ENCODE measurements at regions not wholly inside any gene's neighbourhood (a gene's known extent, or its start where the extent isn't known, plus 50 kb on each side); places are given as distances from the start of the nearest gene placed in this dataset.
A peak's percentile ranks its signal among the peaks of the same experiment; 100 is the strongest.
"Not testable (repeated sequence)": the region's sequence is repeated elsewhere in the genome, so short reads cannot be mapped to it uniquely, and the experiment has no call there.

DNA sequence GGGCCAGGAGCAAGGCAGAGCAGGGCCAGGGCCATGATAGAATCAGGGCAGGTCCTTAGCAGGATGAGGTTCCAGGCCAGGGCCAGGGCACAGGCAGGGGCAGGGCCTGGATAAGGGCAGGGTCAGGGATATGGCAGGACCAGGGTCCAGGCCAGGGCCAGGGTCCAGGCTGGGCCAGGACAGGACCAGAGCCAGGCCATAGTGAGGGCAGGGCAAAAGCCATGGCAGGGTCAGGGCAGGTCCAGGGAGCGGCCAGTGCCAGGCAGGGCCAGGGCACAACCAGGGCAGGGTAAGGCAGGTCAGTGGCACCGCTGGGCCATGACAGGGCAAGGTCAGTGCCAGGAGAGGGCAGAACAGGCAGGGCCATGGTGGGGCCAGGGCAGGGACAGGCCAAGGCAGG lies 152.2 kb downstream of the LIPI start:
- DNase-seq (ENCODE audit: low spot score): no peak

DNA sequence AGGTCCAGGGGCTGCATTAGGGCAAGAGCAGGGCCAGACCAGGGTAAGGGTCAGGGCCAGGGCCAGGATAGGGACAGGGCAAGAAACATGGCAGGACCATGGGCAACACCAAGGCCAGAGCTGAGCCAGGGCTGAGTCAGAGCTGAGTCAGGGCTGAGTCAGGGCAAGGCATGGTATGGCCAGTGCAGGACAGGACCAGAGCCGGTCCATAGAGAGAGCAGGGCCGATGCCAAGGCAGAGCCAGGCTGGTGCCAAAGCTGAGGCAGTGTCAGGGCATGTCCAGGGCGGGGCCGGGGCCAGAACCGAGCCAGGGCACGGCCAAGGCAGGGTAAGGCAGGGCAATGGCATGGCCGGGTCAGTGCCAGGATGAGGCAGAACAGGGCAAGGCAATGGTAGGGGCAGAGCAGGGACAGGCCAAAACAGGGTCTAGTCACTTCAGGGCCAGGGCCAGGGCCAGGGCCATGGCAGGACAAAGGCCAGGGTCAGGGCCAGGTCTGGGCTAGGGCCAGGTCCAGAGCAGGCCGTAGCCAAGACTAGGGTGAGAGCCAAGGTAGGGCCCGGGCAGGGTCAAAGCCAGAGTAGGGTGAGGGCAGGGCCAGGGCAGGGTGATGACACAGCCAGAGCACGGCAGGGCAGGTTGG lies 152.8 kb downstream of the LIPI start:
- DNase-seq (ENCODE audit: low spot score): not testable (repeated sequence)

GRCh38 chr21:14057313-14057712 lies 153.4 kb downstream of the LIPI start:
- no peak for DNase-seq (ENCODE audit: low spot score)

- DNase-seq (ENCODE audit: low spot score): no peak
These were observed 154.0 kb downstream of the LIPI start for GRCh38 chr21:14056771-14057191.

DNA sequence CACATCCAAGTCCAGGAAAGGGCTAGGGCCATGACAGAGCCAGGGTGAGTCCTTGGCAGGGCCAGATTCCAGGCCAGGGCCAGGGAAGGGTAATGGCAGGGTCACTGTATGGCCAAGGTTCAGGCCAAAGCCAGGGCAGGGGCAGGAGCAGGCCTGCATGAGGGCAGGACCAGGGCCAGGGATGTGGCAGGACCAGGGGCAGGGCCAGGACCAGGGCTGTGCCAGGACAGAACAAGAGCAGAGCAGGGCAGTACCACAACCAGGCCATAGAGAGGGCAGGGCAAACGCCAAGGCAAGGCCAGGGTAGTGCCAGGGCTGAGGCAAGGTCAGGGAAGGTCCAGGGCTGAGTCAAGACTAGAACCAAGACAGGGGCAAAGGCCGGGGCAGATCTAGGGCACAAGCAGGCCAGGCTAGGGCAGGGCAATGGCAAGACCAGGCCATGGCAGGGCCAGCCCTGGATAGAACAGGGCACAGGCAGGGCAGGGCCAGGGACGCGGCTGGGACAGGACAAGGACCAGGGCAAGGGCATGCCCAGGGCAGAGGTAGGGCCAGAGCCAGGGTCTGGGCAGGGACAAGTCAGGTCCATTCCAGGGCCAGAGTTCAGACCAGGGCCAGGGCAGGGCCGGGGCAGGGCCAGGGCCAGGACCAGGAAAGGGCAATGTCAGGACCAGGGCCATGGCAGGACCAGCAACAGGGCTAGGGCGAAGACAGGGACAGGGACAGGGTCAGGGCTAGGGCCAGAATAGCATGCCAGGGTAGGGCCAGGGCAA lies 154.8 kb downstream of the LIPI start:
- DNase-seq (ENCODE audit: low spot score): not testable (repeated sequence)

GRCh38 chr21:14054682-14055081 lies 156.1 kb downstream of the LIPI start:
- DNase-seq (ENCODE audit: low spot score): no peak

GRCh38 chr21:14050121-14050520 lies 160.6 kb downstream of the LIPI start:
- DNase-seq (ENCODE audit: low spot score): no peak

DNA sequence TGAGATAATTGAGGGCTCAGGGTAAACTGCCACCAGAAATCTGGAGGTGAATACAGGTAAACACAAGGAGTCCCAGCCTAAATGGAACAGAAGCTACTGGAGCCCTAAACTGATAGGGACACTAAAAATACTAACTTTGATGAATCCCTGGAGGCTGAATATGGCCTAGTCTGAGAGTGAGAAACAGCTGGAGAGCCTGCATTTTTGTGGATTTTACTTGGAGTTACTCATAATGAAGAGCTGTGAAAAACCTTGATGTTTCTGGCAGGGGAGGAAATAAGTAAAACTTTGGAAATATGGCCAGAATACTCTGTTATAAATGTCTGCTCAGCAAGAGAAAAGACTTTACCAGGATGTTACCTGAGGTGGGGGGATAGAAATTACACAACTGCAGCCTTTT lies 164.4 kb downstream of the LIPI start:
- no peak for DNase-seq (ENCODE audit: low spot score)

DNA sequence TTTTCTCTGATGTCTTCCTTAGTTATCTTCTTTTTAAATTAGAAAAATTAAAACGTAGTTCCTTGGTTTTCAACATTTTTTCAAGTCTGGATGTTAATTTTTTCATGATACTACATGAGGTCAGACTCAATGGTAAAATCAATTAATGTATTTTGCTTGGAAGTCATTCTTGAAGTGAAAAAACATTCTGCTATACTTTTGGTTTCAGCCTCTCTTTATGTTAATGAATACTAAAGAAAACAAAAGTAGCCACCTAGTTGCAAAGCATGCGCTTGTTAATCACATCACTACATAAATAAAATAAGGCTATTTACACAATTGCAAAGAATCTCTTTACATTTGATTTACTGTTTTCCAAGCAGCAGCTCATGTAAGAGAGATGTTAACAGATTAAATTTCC lies 170.4 kb downstream of the LIPI start:
- DNase-seq (ENCODE audit: low spot score): no peak

- DNase-seq (ENCODE audit: low spot score): not testable (repeated sequence)
These were observed 182.1 kb downstream of the LIPI start for GRCh38 chr21:14028619-14029018.

DNA sequence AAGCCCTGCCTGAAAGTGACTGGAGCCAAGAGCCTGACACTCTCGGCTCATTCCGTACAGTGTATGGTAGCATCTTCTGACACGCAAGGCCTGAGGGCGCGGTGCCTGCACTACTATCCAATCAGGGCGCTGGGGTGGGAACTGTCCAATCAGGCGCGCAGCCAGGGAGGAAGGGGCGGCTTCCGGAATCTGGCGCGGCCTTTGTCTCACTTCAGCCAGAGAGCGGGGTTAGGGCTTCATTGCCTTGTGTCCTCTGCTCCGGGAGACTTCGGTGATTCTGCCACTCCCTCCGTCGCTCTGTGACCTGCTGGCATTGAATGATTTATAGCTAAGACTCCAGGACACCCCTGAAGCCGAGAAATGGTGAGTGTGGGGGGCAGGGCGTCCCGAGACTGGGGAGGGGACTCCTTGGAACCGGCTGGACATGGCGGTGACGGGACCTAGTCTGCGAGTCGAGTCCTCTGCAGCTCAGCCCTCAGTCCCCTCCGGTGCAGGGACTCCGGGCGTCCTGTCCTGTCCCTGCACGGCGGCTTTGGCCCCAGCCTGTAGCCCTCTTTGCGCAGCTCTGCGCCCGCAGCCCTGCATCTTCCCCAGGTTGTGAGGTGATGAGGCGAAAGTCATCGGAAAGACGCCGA lies 183.4 kb downstream of the LIPI start:
- DNase-seq (ENCODE audit: low spot score): peak; percentile 67

DNA sequence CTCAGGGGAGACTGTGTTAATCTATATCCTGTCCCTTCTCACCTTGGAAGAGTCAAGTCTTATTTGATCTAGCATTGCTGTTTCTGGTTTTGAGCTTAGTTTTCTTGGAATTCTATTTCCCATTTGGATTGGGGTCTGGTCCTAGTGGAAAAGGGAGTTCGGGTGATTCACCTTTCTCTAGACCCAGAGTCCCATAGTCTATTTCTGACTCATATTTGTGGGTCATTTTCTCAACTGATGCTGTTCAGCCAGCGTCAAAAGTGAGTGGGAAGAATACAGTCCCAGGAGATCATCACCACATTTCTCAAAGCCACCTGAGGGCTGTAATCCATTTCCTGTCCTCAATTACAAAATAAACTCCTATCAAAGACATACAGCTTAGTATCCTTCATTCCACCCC lies 190.6 kb downstream of the LIPI start:
- DNase-seq (ENCODE audit: low spot score): not testable (repeated sequence)

- not testable (repeated sequence) for DNase-seq (ENCODE audit: low spot score)
These were observed 194.9 kb downstream of the LIPI start for GRCh38 chr21:14015841-14016240.

DNA sequence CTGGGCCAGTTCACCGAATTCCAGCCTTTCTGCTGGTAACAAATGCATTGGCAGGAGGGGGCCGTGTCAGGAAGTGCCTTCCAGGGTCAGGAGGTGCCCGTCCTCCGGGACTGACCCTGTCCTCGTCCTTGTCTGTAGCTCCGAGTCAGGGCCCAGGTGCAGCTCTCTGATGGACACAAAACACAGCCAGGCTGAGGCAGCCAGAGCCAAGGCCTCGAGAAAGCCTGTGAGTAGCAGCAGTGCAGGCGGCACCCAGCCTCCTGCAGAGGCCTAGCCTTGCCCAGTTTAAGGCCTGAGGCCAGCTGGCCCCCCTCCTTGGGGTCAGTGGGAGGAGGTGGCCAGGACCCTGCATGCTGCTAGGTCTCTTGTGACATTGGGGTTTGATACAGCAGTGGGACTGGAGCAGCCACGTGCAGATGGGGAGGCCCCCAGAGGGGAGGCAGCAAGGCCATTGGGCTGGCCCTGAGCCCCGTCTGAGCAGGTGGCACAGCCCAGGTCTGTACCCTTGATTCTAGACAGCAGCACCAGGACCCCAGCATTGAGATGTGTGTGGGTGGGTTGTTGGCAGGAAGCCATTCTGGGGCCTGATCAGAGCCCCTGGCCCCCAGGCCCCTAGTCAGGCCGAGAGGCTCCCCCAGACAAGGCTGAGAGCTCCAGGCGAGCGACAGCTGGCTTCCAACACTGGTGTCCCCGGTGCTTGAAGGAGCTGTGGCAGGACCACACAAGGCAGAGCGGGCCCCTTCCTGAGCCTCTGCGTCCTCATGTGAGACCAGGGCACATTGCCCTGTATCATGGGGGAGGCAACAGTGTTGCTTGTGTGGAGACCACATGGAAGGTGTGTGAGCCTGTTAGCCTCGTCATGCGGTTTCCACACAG lies 196.9 kb downstream of the LIPI start:
- DNase-seq (ENCODE audit: low spot score): not testable (repeated sequence)

GRCh38 chr21:14013056-14013603 lies 197.6 kb downstream of the LIPI start:
- DNase-seq (ENCODE audit: low spot score): no peak

- no peak for DNase-seq (ENCODE audit: low spot score)
These were observed 198.3 kb downstream of the LIPI start for GRCh38 chr21:14012409-14012808.

DNA sequence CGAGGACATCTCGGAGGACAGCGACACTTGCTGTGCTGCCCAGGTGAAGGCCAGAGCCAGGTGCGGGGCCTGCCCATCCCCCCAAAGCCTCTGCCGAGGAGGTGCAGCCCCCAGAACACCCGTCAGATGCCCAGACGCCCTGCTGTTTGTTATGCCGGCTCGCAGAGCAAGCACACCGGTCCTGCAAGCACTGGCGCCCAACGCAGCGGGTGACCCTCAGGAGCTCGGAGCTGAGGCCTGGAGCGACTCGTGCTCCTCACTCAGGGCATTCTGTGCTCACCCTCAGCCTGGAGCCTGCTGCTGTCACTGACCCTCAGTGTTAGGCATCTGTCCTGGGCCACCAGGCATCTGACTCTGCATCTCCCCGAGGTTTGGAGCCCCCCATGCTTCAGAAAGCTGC lies 199.0 kb downstream of the LIPI start:
- DNase-seq (ENCODE audit: low spot score): not testable (repeated sequence)

GRCh38 chr21:14011149-14011548 lies 199.6 kb downstream of the LIPI start:
- DNase-seq (ENCODE audit: low spot score): not testable (repeated sequence)

GRCh38 chr21:14010729-14011128 lies 200.0 kb downstream of the LIPI start:
- DNase-seq (ENCODE audit: low spot score): no peak

DNA sequence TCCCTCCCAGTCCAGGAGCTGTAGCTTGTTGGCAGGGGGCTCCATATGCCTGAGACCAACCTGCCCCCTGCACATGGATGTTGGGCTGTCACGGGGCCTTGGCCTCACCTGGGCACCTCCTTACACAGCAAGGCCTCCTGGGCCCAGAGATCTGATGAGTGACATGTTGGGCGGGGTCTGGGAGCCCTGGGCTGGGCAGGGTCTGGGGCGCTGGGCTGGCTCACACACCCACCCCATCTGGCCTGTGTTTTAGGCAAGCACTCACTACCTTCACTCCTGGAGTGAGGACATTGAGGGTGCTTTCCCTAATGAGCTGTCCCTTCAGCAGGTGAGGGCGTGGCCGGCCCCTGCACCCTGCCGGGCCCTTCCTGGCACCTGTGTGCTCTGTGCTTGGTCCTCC lies 200.8 kb downstream of the LIPI start:
- not testable (repeated sequence) for DNase-seq (ENCODE audit: low spot score)

- DNase-seq (ENCODE audit: low spot score): not testable (repeated sequence)
These were observed 201.3 kb downstream of the LIPI start for GRCh38 chr21:14009238-14009981.

Data from LoVo (cell line).